ENCODE measurements at regions not wholly inside any gene's neighbourhood (a gene's known extent, or its start where the extent isn't known, plus 50 kb on each side); places are given as distances from the start of the nearest gene placed in this dataset.

- Histone ChIP-seq H4K5ac (ENCODE audit: insufficient read length, low read depth, low read length) (no peak overlapping the region), H4K8ac (replicated peaks; ENCODE audit: insufficient read length, low read depth, low read length) (no peak overlapping the region), H4K20me1 (ENCODE audit: control insufficient read depth, insufficient read depth, insufficient read length) (no peaks in the 10 kb centered on the region), H4K91ac (ENCODE audit: insufficient read length, low read depth, low read length) (no peak overlapping the region), H3K27ac (ENCODE audit: insufficient read length, low read depth, low read length) (no peak overlapping the region), H2BK12ac (ENCODE audit: insufficient read length, low read depth, low read length) (no peak overlapping the region), H3K4me2 (ENCODE audit: insufficient read depth, insufficient read length, low read length) (no peak overlapping the region), H3K9ac (ENCODE audit: extremely low read depth, insufficient read length, low read length) (no peak overlapping the region), H3K14ac (ENCODE audit: insufficient read depth, low read length) (no peak overlapping the region), H2AK5ac (ENCODE audit: insufficient read length, low read length) (no peak overlapping the region), H3T11ph (ENCODE audit: low read length) (no peak overlapping the region), H2BK5ac (ENCODE audit: insufficient read length, low read length) (no peak overlapping the region), H3K23me2 (ENCODE audit: insufficient read length, low read depth, low read length, poor library complexity, severe bottlenecking) (no peaks in the 10 kb centered on the region), H3K4me1 (ENCODE audit: insufficient read depth, low read length) (no peaks in the 10 kb centered on the region), H3K9me3 (ENCODE audit: control insufficient read depth, low read depth, low read length) (no peaks in the 10 kb centered on the region), H2BK120ac (ENCODE audit: low read depth, low read length, poor library complexity, severe bottlenecking) (no peak overlapping the region), H2BK15ac (ENCODE audit: low read depth, low read length) (no peak overlapping the region), H3K27me3 (ENCODE audit: insufficient read depth, low read length) (no peaks in the 10 kb centered on the region), H3K79me2 (ENCODE audit: insufficient read depth, low read length) (no peaks in the 10 kb centered on the region), H2AFZ (ENCODE audit: low read length) (no peak overlapping the region), H3K4ac (ENCODE audit: low read depth, low read length) (no peak overlapping the region), H2BK20ac (ENCODE audit: low read depth, low read length, poor library complexity, severe bottlenecking) (no peak overlapping the region), H3K79me1 (ENCODE audit: insufficient read depth, low read depth, low read length, poor library complexity, severe bottlenecking) (no peaks in the 10 kb centered on the region), H3K23ac (ENCODE audit: insufficient read length, low read depth, low read length) (no peak overlapping the region), H3K18ac (ENCODE audit: insufficient read length, low read depth, low read length) (no peak overlapping the region), H3K56ac (ENCODE audit: insufficient read length, low read depth, low read length) (no peak overlapping the region)
- Mint-ChIP-seq H3K36me3 (ENCODE audit: insufficient read depth in 1 of 3, low read depth in 3 of 3) (no peaks in the 10 kb centered on the region), H3K4me1 (peaks cover 10% of the 10 kb centered on the region in 2 experiments; a peak in 3 of 4 replicates), H3K9me3 (no peaks in the 10 kb centered on the region), H3K4me3 (no peak overlapping the region), H3K27me3 (ENCODE audit: low read depth) (peaks cover under 1% of the 10 kb centered on the region; the same call in 1 of the 2 replicates), H3K27ac (no peak overlapping the region)
- TF ChIP-seq, protein P1, sequence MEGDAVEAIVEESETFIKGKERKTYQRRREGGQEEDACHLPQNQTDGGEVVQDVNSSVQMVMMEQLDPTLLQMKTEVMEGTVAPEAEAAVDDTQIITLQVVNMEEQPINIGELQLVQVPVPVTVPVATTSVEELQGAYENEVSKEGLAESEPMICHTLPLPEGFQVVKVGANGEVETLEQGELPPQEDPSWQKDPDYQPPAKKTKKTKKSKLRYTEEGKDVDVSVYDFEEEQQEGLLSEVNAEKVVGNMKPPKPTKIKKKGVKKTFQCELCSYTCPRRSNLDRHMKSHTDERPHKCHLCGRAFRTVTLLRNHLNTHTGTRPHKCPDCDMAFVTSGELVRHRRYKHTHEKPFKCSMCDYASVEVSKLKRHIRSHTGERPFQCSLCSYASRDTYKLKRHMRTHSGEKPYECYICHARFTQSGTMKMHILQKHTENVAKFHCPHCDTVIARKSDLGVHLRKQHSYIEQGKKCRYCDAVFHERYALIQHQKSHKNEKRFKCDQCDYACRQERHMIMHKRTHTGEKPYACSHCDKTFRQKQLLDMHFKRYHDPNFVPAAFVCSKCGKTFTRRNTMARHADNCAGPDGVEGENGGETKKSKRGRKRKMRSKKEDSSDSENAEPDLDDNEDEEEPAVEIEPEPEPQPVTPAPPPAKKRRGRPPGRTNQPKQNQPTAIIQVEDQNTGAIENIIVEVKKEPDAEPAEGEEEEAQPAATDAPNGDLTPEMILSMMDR (conservative IDR thresholded peaks at IDR 0.05), result no peak
- no CpG with 5 or more reads among the region's 4 CpGs for WGBS (ENCODE audit: extremely low coverage, insufficient read length, low lambda C conversion rate)
- DNase-seq, result no peak
These were observed 117.2 kb downstream of the SLC25A24 start for GRCh38 chr1:108082738-108083562.
